ENCODE measurements at regions not wholly inside any gene's neighbourhood (a gene's known extent, or its start where the extent isn't known, plus 50 kb on each side); places are given as distances from the start of the nearest gene placed in this dataset.

- H3K4me3 ChIP-seq = no peak overlapping the region
- no peak for TF ChIP-seq CTCF (IDR thresholded peaks at IDR 0.05)
- TF ChIP-seq POLR2A (IDR thresholded peaks at IDR 0.05) = no peak
- DNase-seq (no peak), ATAC-seq (no peak)
- H3K36me3 ChIP-seq = no peaks in the 10 kb centered on the region
- H3K4me1 ChIP-seq = peaks cover 0 to 18% (median 0%) of the 10 kb centered on the region in 12 donors
- intact Hi-C loops (cut with DNase I) = no loop called here
- H3K27ac ChIP-seq = no peak overlapping the region
- H3K27me3 ChIP-seq = no peaks in the 10 kb centered on the region
- H3K9me3 ChIP-seq = no peaks in the 10 kb centered on the region
- WGBS, 4 donors = 83 to 89% (median 85%) methylated on average over 1 of the region's 1 CpG
Observed at GRCh38 chr10:59004392-59004791, 172.1 kb upstream of the PHYHIPL start.

- intact Hi-C loops (cut with DNase I) = no loop called here
Observed at GRCh38 chr10:59006511-59007306, 169.7 kb upstream of the PHYHIPL start.

GRCh38 chr10:59007307-59008025, 169.0 kb upstream of the PHYHIPL start:
- Histone ChIP-seq H3K36me3 (no peaks in the 10 kb centered on the region), H3K4me1 (peaks cover 0 to 6% (median 0%) of the 10 kb centered on the region in 12 donors), H3K27ac (no peak overlapping the region), H3K4me3 (no peak overlapping the region), H3K9me3 (no peaks in the 10 kb centered on the region), H3K27me3 (no peaks in the 10 kb centered on the region)
- DNase-seq (no peak), ATAC-seq (no peak)
- 72 to 88% (median 86%) methylated on average over 3 of the region's 3 CpGs for WGBS, 4 donors
- intact Hi-C loops (cut with DNase I) = no loop called here
- TF ChIP-seq CTCF (IDR thresholded peaks at IDR 0.05) (no peak), POLR2A (IDR thresholded peaks at IDR 0.05) (no peak)

More at GRCh38 chr10:59006511-59007306, 169.7 kb upstream of the PHYHIPL start:
- no peaks in the 10 kb centered on the region for H3K36me3 ChIP-seq
- peak overlapping the region in 3 of 12 donors; percentile 22 to 30 (median 29) for H3K27ac ChIP-seq
- H3K4me1 ChIP-seq = peaks cover 0 to 6% (median 0%) of the 10 kb centered on the region in 12 donors
- no peaks in the 10 kb centered on the region for H3K9me3 ChIP-seq
- ATAC-seq = peak in 3 of 4 donors; percentile 47 to 78 (median 67)
- peak in 2 of 5 donors; percentile 22 to 28 for DNase-seq
- no peaks in the 10 kb centered on the region for H3K27me3 ChIP-seq
- no peak for TF ChIP-seq POLR2A (IDR thresholded peaks at IDR 0.05)
- TF ChIP-seq CTCF (IDR thresholded peaks at IDR 0.05) = no peak
- 60 to 65% (median 63%) methylated on average over 4 of the region's 4 CpGs for WGBS, 4 donors
- no peak overlapping the region for H3K4me3 ChIP-seq

- 61 to 78% (median 65%) methylated on average over 1 of the region's 1 CpG for WGBS, 4 donors
- Histone ChIP-seq H3K4me3 (no peak overlapping the region), H3K27me3 (no peaks in the 10 kb centered on the region), H3K4me1 (peaks cover 0 to 6% (median 0%) of the 10 kb centered on the region in 12 donors), H3K27ac (no peak overlapping the region), H3K9me3 (no peaks in the 10 kb centered on the region), H3K36me3 (no peaks in the 10 kb centered on the region)
- TF ChIP-seq CTCF (IDR thresholded peaks at IDR 0.05) (no peak), POLR2A (IDR thresholded peaks at IDR 0.05) (no peak)
- intact Hi-C loops (cut with DNase I) = no loop called here
- ATAC-seq = no peak
- no peak for DNase-seq
Observed at GRCh38 chr10:59008452-59008851, 168.0 kb upstream of the PHYHIPL start.

Data from heart left ventricle (tissue), 16 donors.